ENCODE measurements at regions not wholly inside any gene's neighbourhood (a gene's known extent, or its start where the extent isn't known, plus 50 kb on each side); places are given as distances from the start of the nearest gene placed in this dataset.

GRCh38 chr15:47502041-47502440 is 215.3 kb upstream of the SEMA6D start (continued):
- TF ChIP-seq, protein P1, sequence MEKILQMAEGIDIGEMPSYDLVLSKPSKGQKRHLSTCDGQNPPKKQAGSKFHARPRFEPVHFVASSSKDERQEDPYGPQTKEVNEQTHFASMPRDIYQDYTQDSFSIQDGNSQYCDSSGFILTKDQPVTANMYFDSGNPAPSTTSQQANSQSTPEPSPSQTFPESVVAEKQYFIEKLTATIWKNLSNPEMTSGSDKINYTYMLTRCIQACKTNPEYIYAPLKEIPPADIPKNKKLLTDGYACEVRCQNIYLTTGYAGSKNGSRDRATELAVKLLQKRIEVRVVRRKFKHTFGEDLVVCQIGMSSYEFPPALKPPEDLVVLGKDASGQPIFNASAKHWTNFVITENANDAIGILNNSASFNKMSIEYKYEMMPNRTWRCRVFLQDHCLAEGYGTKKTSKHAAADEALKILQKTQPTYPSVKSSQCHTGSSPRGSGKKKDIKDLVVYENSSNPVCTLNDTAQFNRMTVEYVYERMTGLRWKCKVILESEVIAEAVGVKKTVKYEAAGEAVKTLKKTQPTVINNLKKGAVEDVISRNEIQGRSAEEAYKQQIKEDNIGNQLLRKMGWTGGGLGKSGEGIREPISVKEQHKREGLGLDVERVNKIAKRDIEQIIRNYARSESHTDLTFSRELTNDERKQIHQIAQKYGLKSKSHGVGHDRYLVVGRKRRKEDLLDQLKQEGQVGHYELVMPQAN (conservative IDR thresholded peaks at IDR 0.05): no peak
- TF ChIP-seq, protein P2, sequence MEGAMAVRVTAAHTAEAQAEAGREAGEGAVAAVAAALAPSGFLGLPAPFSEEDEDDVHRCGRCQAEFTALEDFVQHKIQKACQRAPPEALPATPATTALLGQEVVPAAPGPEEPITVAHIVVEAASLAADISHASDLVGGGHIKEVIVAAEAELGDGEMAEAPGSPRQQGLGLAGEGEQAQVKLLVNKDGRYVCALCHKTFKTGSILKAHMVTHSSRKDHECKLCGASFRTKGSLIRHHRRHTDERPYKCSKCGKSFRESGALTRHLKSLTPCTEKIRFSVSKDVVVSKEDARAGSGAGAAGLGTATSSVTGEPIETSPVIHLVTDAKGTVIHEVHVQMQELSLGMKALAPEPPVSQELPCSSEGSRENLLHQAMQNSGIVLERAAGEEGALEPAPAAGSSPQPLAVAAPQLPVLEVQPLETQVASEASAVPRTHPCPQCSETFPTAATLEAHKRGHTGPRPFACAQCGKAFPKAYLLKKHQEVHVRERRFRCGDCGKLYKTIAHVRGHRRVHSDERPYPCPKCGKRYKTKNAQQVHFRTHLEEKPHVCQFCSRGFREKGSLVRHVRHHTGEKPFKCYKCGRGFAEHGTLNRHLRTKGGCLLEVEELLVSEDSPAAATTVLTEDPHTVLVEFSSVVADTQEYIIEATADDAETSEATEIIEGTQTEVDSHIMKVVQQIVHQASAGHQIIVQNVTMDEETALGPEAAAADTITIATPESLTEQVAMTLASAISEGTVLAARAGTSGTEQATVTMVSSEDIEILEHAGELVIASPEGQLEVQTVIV (IDR thresholded peaks at IDR 0.05; ENCODE audit: borderline replicate concordance, partially characterized antibody): no peak
- TF ChIP-seq, protein P3, sequence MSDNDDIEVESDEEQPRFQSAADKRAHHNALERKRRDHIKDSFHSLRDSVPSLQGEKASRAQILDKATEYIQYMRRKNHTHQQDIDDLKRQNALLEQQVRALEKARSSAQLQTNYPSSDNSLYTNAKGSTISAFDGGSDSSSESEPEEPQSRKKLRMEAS (IDR thresholded peaks at IDR 0.05; ENCODE audit: low read depth, low read length): no peak
- no peak for TF ChIP-seq ZZZ3 (IDR thresholded peaks at IDR 0.05; ENCODE audit: control insufficient read depth, insufficient read length, low read depth)
- TF ChIP-seq TARDBP (IDR thresholded peaks at IDR 0.05; ENCODE audit: borderline replicate concordance): no peak
- no peak for TF ChIP-seq HCFC1 (IDR thresholded peaks at IDR 0.05; ENCODE audit: low read length)
- TF ChIP-seq CBX5 (IDR thresholded peaks at IDR 0.05; ENCODE audit: low read depth): no peak
- TF ChIP-seq MEF2A (IDR thresholded peaks at IDR 0.05; ENCODE audit: insufficient read depth, low read depth, low read length): no peak
- TF ChIP-seq SMAD5 (IDR thresholded peaks at IDR 0.05; ENCODE audit: low read depth): no peak

- SMC1A ChIA-PET (ENCODE audit: uncharacterized antibody, unreplicated experiment): interaction anchor here (1.2 kb wide), 1 partner anchor 43 kb away, joined by 4 read pairs; no protein-coding TSS in a partner anchor
- in situ Hi-C loops (cut with MboI): loop anchor here (10.0 kb wide), 1 partner anchor 61 kb away; no protein-coding TSS in a partner anchor
- TF ChIP-seq ZSCAN29 (IDR thresholded peaks at IDR 0.05) (no peak), HDAC6 (IDR thresholded peaks at IDR 0.05; ENCODE audit: unreplicated experiment) (no peak), TBL1XR1 (IDR thresholded peaks at IDR 0.05; ENCODE audit: low read depth, low read length) (no peak), FOS (IDR thresholded peaks at IDR 0.05; ENCODE audit: borderline replicate concordance, extremely low read depth, insufficient read length) (no peak), ZNF24 (IDR thresholded peaks at IDR 0.05) (no peak), POLR2AphosphoS5 (IDR thresholded peaks at IDR 0.05; ENCODE audit: low read length) (no peak), HDAC2 (IDR thresholded peaks at IDR 0.05) (no peak), PBX3 (IDR thresholded peaks at IDR 0.05; ENCODE audit: insufficient replicate concordance, low read depth, low read length) (no peak), KLF5 (IDR thresholded peaks at IDR 0.05; ENCODE audit: partially characterized antibody) (no peak), BCL11A (IDR thresholded peaks at IDR 0.05; ENCODE audit: low read depth, low read length) (no peak), POLR2A (IDR thresholded peaks at IDR 0.05; ENCODE audit: low read depth, low read length) (no peak), CHD4 (IDR thresholded peaks at IDR 0.05) (no peak), RAD21 (IDR thresholded peaks at IDR 0.05; ENCODE audit: insufficient read depth, low read depth, low read length) (no peak)
These were observed 213.4 kb upstream of the SEMA6D start for GRCh38 chr15:47503876-47504275.

More at GRCh38 chr15:47503876-47504275, 213.4 kb upstream of the SEMA6D start:
- Histone ChIP-seq H3K9me3 (replicated peaks; ENCODE audit: control insufficient read depth, insufficient read depth, low read length) (no peaks in the 10 kb centered on the region), H3K4me1 (ENCODE audit: control insufficient read depth, insufficient read depth, low read length) (no peaks in the 10 kb centered on the region), H3K27me3 (replicated peaks in 1 of 2; ENCODE audit: control insufficient read depth in 2 of 2, insufficient read depth in 2 of 2, low read length in 1 of 2) (no peaks in the 10 kb centered on the region), H3K79me2 (ENCODE audit: control insufficient read depth, insufficient read depth, low read length) (no peaks in the 10 kb centered on the region), H3K4me3 (no peak overlapping the region), H3K27ac (ENCODE audit: control insufficient read depth, insufficient read depth) (no peak overlapping the region), H3K9ac (ENCODE audit: control insufficient read depth, insufficient read depth, low read length) (no peak overlapping the region), H3K4me2 (ENCODE audit: control insufficient read depth, insufficient read depth) (no peak overlapping the region), H4K20me1 (ENCODE audit: control insufficient read depth, insufficient read depth) (no peaks in the 10 kb centered on the region), H3K36me3 (ENCODE audit: control insufficient read depth in 2 of 2, insufficient read depth in 2 of 2, low read length in 1 of 2) (no peaks in the 10 kb centered on the region), H2AFZ (ENCODE audit: control insufficient read depth, low read depth, low read length) (no peak overlapping the region)
- intact Hi-C loops (cut with micrococcal nuclease; ENCODE audit: unreplicated experiment): no loop called here
- WGBS (ENCODE audit: insufficient coverage, insufficient replicate concordance, low lambda C conversion rate, missing lambda C conversion rate): 42% methylated on average over 2 of the region's 2 CpGs
- CTCF ChIA-PET: no interaction called here
- RAD21 ChIA-PET (ENCODE audit: unreplicated experiment): no interaction called here
- no TSS peak for BruUV-seq (replicated peaks)
- ATAC-seq (no peak), DNase-seq (ENCODE audit: low read depth, low spot score) (no peak), FAIRE-seq (no peak)
- POLR2A ChIA-PET: no interaction called here

Data from GM12878 (cell line).